ENCODE measurements at regions not wholly inside any gene's neighbourhood (a gene's known extent, or its start where the extent isn't known, plus 50 kb on each side); places are given as distances from the start of the nearest gene placed in this dataset.

DNA sequence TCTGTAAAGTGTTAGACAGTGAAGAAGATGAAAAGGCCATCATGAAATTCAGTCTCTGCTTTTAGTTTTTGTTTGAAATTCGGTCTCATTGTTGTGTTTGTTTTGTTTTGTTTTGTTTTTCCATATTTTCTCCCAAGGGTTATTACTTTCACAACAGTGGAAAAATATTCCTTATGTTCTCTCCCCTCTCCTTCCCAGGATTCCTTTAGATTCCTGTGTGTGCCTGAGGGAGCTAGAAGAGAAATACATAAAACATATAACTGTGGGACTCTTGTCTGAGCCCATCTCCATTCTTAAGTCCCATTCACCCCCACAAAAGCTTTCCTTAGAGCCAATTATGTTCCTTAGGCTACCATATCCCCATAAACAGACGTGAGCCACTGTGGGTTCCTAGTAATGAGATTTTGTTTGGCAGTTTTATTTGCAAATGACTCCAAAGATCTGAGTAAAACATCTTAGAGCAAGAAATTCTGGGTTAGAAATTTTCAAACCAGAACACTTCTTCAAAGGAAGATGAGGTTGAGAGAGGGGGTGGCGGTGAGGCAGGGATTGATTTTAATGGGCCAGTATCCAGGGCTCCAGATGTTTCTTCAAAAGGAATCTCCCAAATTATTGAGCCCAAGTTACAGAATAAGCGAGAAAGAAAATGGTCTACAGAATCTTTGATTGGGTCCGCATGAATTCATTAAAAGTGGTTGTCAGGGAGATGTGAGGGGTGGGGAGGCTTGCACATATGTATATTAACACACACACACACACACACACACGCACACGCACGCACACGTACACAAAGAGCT is 157.8 kb upstream of the TNP1 start:
- no peak overlapping the region for H2AFZ ChIP-seq (ENCODE audit: control insufficient read depth, low read depth, low read length)
- no TSS peak for BruUV-seq (replicated peaks)
- in situ Hi-C loops (cut with MboI) = no loop called here
- DNase-seq (ENCODE audit: low read depth, low spot score) (no peak), ATAC-seq (no peak), FAIRE-seq (no peak)
- H4K20me1 ChIP-seq (ENCODE audit: control insufficient read depth, insufficient read depth) = no peaks in the 10 kb centered on the region
- H3K9ac ChIP-seq (ENCODE audit: control insufficient read depth, insufficient read depth, low read length) = no peak overlapping the region
- no peaks in the 10 kb centered on the region for H3K79me2 ChIP-seq (ENCODE audit: control insufficient read depth, insufficient read depth, low read length)
- ChIA-PET SMC1A (ENCODE audit: uncharacterized antibody, unreplicated experiment) (no interaction called here), POLR2A (no interaction called here), CTCF (no interaction called here), RAD21 (ENCODE audit: unreplicated experiment) (no interaction called here)
- peaks cover 0 to 2% of the 10 kb centered on the region in 2 experiments; a peak in 1 of 4 replicates for H3K27me3 ChIP-seq (replicated peaks in 1 of 2; ENCODE audit: control insufficient read depth in 2 of 2, insufficient read depth in 2 of 2, low read length in 1 of 2)
- H3K4me3 ChIP-seq = no peak overlapping the region
- intact Hi-C loops (cut with micrococcal nuclease; ENCODE audit: unreplicated experiment) = no loop called here
- H3K4me2 ChIP-seq (ENCODE audit: control insufficient read depth, insufficient read depth) = no peak overlapping the region
- WGBS (ENCODE audit: insufficient coverage, insufficient replicate concordance, low lambda C conversion rate, missing lambda C conversion rate) = 3% methylated on average over 9 of the region's 9 CpGs
- no peak for TF ChIP-seq EGR1 (IDR thresholded peaks at IDR 0.05; ENCODE audit: borderline replicate concordance in 1 of 2, low read depth in 2 of 2, low read length in 2 of 2)
- TF ChIP-seq POLR2A (IDR thresholded peaks at IDR 0.05; ENCODE audit: low read depth, low read length) = no peak
- TF ChIP-seq ELK1 (IDR thresholded peaks at IDR 0.05; ENCODE audit: low read depth, low read length) = no peak
- no peak for TF ChIP-seq HDGF (IDR thresholded peaks at IDR 0.05)
- no peak for TF ChIP-seq HDAC2 (IDR thresholded peaks at IDR 0.05)
- no peak for TF ChIP-seq MEF2B (IDR thresholded peaks at IDR 0.05; ENCODE audit: partially characterized antibody, poor library complexity, severe bottlenecking)
- TF ChIP-seq RAD51 (IDR thresholded peaks at IDR 0.05) = no peak
- TF ChIP-seq MYC (IDR thresholded peaks at IDR 0.05; ENCODE audit: insufficient read depth, insufficient read length, insufficient replicate concordance, low read length, severe bottlenecking) = no peak
- H3K27ac ChIP-seq (ENCODE audit: control insufficient read depth, insufficient read depth) = no peak overlapping the region
- H3K9me3 ChIP-seq (replicated peaks; ENCODE audit: control insufficient read depth, insufficient read depth, low read length) = no peaks in the 10 kb centered on the region
- H3K36me3 ChIP-seq (ENCODE audit: control insufficient read depth in 2 of 2, insufficient read depth in 2 of 2, low read length in 1 of 2) = no peaks in the 10 kb centered on the region
- no peaks in the 10 kb centered on the region for H3K4me1 ChIP-seq (ENCODE audit: control insufficient read depth, insufficient read depth, low read length)

Data from GM12878 (cell line).